H9 (cell line): ENCODE measurements at regions not wholly inside any gene's neighbourhood (a gene's known extent, or its start where the extent isn't known, plus 50 kb on each side); places are given as distances from the start of the nearest gene placed in this dataset.

Experiments
- DNase-seq: peaks from one replicate; pipeline ENCODE4 v3.0.0-alpha.2; 2017
- H2AFZ ChIP-seq: one replicate; pipeline ENCODE4 v1.6.1; 2013; ENCODE audit warnings: mild to moderate bottlenecking, low read length, control low read depth, moderate library complexity
- H2AK5ac ChIP-seq: 2 replicates; pipeline ENCODE4 v1.6.1; 2013; ENCODE audit warnings: low read length, control low read depth, mixed read lengths; ENCODE audit not compliant: insufficient read length
- H2BK120ac ChIP-seq: one replicate; pipeline ENCODE4 v1.6.1; 2013; ENCODE audit warnings: low read depth, mild to moderate bottlenecking, low read length, control low read depth, inconsistent platforms; ENCODE audit not compliant: poor library complexity, severe bottlenecking
- H2BK12ac ChIP-seq: 2 replicates; pipeline ENCODE4 v1.6.1; 2013; ENCODE audit warnings: low read length, control low read depth, mixed read lengths, low read depth; ENCODE audit not compliant: insufficient read length
- H2BK15ac ChIP-seq: 2 replicates; pipeline ENCODE4 v1.6.1; 2013; ENCODE audit warnings: low read depth, low read length, control low read depth
- H2BK20ac ChIP-seq: one replicate; pipeline ENCODE4 v1.6.1; 2013; ENCODE audit warnings: low read depth, mild to moderate bottlenecking, low read length, control low read depth, inconsistent platforms; ENCODE audit not compliant: poor library complexity, severe bottlenecking
- H2BK5ac ChIP-seq: 2 replicates; pipeline ENCODE4 v1.6.1; 2013; ENCODE audit warnings: low read length, control low read depth, mixed read lengths; ENCODE audit not compliant: insufficient read length
- H3K14ac ChIP-seq: 2 replicates; pipeline ENCODE4 v1.6.1; 2013; ENCODE audit warnings: low read length, control low read depth; ENCODE audit not compliant: insufficient read depth
- H3K18ac ChIP-seq: 2 replicates; pipeline ENCODE4 v1.6.1; 2013; ENCODE audit warnings: low read depth, mild to moderate bottlenecking, mixed read lengths, low read length, control low read depth; ENCODE audit not compliant: insufficient read length
- H3K23ac ChIP-seq: 2 replicates; pipeline ENCODE4 v1.6.1; 2013; ENCODE audit warnings: low read length, control low read depth, mixed read lengths, low read depth; ENCODE audit not compliant: insufficient read length
- H3K23me2 ChIP-seq: 2 replicates; pipeline ENCODE4 v1.6.1; 2013; ENCODE audit warnings: low read depth, mild to moderate bottlenecking, mixed read lengths, low read length, control low read depth; ENCODE audit not compliant: insufficient read length, poor library complexity, severe bottlenecking
- H3K27ac ChIP-seq: 2 replicates; pipeline ENCODE4 v1.5.1; 2013; ENCODE audit warnings: low read length, control low read depth, mixed read lengths, low read depth; ENCODE audit not compliant: insufficient read length
- H3K27me3 ChIP-seq: 2 replicates; pipeline ENCODE4 v1.6.1; 2013; ENCODE audit warnings: low read length, control low read depth, inconsistent platforms; ENCODE audit not compliant: insufficient read depth
- H3K4ac ChIP-seq: 2 replicates; pipeline ENCODE4 v1.6.1; 2013; ENCODE audit warnings: low read depth, mild to moderate bottlenecking, control low read depth, inconsistent platforms, low read length, moderate library complexity
- H3K4me1 ChIP-seq: 2 replicates; pipeline ENCODE4 v1.6.1; 2013; ENCODE audit warnings: low read length, control low read depth, inconsistent platforms; ENCODE audit not compliant: insufficient read depth
- H3K4me2 ChIP-seq: 2 replicates; pipeline ENCODE4 v1.6.1; 2013; ENCODE audit warnings: low read length, control low read depth, mixed read lengths; ENCODE audit not compliant: insufficient read length, insufficient read depth
- H3K56ac ChIP-seq: 2 replicates; pipeline ENCODE4 v1.6.1; 2013; ENCODE audit warnings: low read depth, mild to moderate bottlenecking, mixed read lengths, low read length, control low read depth; ENCODE audit not compliant: insufficient read length
- H3K79me1 ChIP-seq: 2 replicates; pipeline ENCODE4 v1.6.1; 2013; ENCODE audit warnings: low read depth, mild to moderate bottlenecking, moderate library complexity, low read length, control low read depth, inconsistent platforms; ENCODE audit not compliant: insufficient read depth, poor library complexity, severe bottlenecking
- H3K79me2 ChIP-seq: 2 replicates; pipeline ENCODE4 v1.6.1; 2013; ENCODE audit warnings: low read length, control low read depth, inconsistent platforms; ENCODE audit not compliant: insufficient read depth
- H3K9ac ChIP-seq: 2 replicates; pipeline ENCODE4 v1.6.1; 2013; ENCODE audit warnings: low read length, control low read depth, mixed read lengths; ENCODE audit not compliant: insufficient read length; ENCODE audit errors: extremely low read depth
- H3K9me3 ChIP-seq: one replicate; pipeline ENCODE4 v1.6.1; 2013; ENCODE audit warnings: low read depth, low read length, inconsistent platforms; ENCODE audit not compliant: control insufficient read depth
- H3T11ph ChIP-seq: one replicate; pipeline ENCODE4 v1.6.1; 2013; ENCODE audit warnings: mild to moderate bottlenecking, low read length, control low read depth, inconsistent platforms
- H4K20me1 ChIP-seq: one replicate; pipeline ENCODE4 v1.6.1; 2013; ENCODE audit not compliant: control insufficient read depth, insufficient read length, insufficient read depth
- H4K5ac ChIP-seq: 2 replicates; pipeline ENCODE4 v1.6.1; 2013; ENCODE audit warnings: low read depth, mild to moderate bottlenecking, mixed read lengths, low read length, control low read depth; ENCODE audit not compliant: insufficient read length
- H4K8ac ChIP-seq: replicated peaks from 2 replicates; pipeline ENCODE4 v1.6.1; 2013; ENCODE audit warnings: low read length, control low read depth, mixed read lengths, low read depth; ENCODE audit not compliant: insufficient read length
- H4K91ac ChIP-seq: 2 replicates; pipeline ENCODE4 v1.6.1; 2013; ENCODE audit warnings: low read depth, mild to moderate bottlenecking, moderate library complexity, mixed read lengths, low read length, control low read depth; ENCODE audit not compliant: insufficient read length
- H3K27ac Mint-ChIP-seq, 3 experiments: 2 replicates in 2 of 3; 3 replicates in 1 of 3; pipeline ENCODE4 v1.8.0; 2020 to 2021; ENCODE audit warnings: mixed read lengths in 3 of 3, mild to moderate bottlenecking in 1 of 3, moderate library complexity in 1 of 3
- H3K27me3 Mint-ChIP-seq: 2 replicates; pipeline ENCODE4 v1.8.0; 2021; ENCODE audit warnings: low read depth, mild to moderate bottlenecking, moderate library complexity, mixed read lengths
- H3K36me3 Mint-ChIP-seq, 3 experiments: 2 replicates in 2 of 3; 3 replicates in 1 of 3; pipeline ENCODE4 v1.8.0; 2020 to 2021; ENCODE audit warnings: low read depth in 3 of 3, mixed read lengths in 3 of 3; ENCODE audit not compliant: insufficient read depth in 1 of 3
- H3K4me1 Mint-ChIP-seq, 2 experiments: 2 replicates each; pipeline ENCODE4 v1.8.0; 2020; ENCODE audit warnings: mixed read lengths in 2 of 2
- H3K4me3 Mint-ChIP-seq, 2 experiments: 2 replicates in 1 of 2; 3 replicates in 1 of 2; pipeline ENCODE4 v1.8.0; 2020 to 2021; ENCODE audit warnings: mild to moderate bottlenecking in 2 of 2, mixed read lengths in 2 of 2, moderate library complexity in 1 of 2
- H3K9me3 Mint-ChIP-seq, 2 experiments: 2 replicates in 1 of 2; 3 replicates in 1 of 2; pipeline ENCODE4 v1.8.0; 2020; ENCODE audit warnings: mild to moderate bottlenecking in 2 of 2, mixed read lengths in 2 of 2, moderate library complexity in 1 of 2
- CTCF ChIP-seq: fragments of 200-600 bp; sonication (generic); conservative IDR thresholded peaks from 3 replicates; pipeline ENCODE4 v1.8.0; 2021; ENCODE audit warnings: antibody characterized with exemption, mild to moderate bottlenecking
- WGBS: extraction: QIAGEN DNeasy Blood & Tissue Kit; methylation state at CpG from one replicate; pipeline ENCODE4 v1.1.7; 2013; ENCODE audit warnings: missing lambda C conversion rate, low lambda C conversion rate, mixed read lengths; ENCODE audit not compliant: insufficient read length; ENCODE audit errors: extremely low coverage; 5-methylcytosine and 5-hydroxymethylcytosine counted together

GRCh38 chr11:127679816-127680545, 679.4 kb upstream of the KIRREL3 start:
- Mint-ChIP-seq H3K4me1 (peaks cover 7 to 9% of the 10 kb centered on the region in 2 experiments), H3K27ac (no peak overlapping the region), H3K27me3 (no peaks in the 10 kb centered on the region), H3K4me3 (no peak overlapping the region), H3K9me3 (no peaks in the 10 kb centered on the region), H3K36me3 (no peaks in the 10 kb centered on the region)
- TF ChIP-seq CTCF = no peak
- H4K5ac ChIP-seq = no peak overlapping the region
- no peak overlapping the region for H3K18ac ChIP-seq
- no peaks in the 10 kb centered on the region for H3K27me3 ChIP-seq
- no peaks in the 10 kb centered on the region for H3K23me2 ChIP-seq
- no peak overlapping the region for H2AK5ac ChIP-seq
- H2BK5ac ChIP-seq = no peak overlapping the region
- H2BK20ac ChIP-seq = no peak overlapping the region
- H3K79me2 ChIP-seq = no peaks in the 10 kb centered on the region
- no peaks in the 10 kb centered on the region for H3K79me1 ChIP-seq
- no peak overlapping the region for H3K23ac ChIP-seq
- WGBS = no CpG with 5 or more reads among the region's 8 CpGs
- no peak overlapping the region for H3T11ph ChIP-seq
- no peaks in the 10 kb centered on the region for H4K20me1 ChIP-seq
- H3K4ac ChIP-seq = no peak overlapping the region
- H3K27ac ChIP-seq = no peak overlapping the region
- no peak overlapping the region for H4K8ac ChIP-seq
- H3K9me3 ChIP-seq = no peaks in the 10 kb centered on the region
- H3K56ac ChIP-seq = no peak overlapping the region
- no peak overlapping the region for H3K9ac ChIP-seq
- DNase-seq = no peak
- no peak overlapping the region for H2BK12ac ChIP-seq
- H2BK120ac ChIP-seq = no peak overlapping the region
- H3K4me2 ChIP-seq = no peak overlapping the region
- no peak overlapping the region for H3K14ac ChIP-seq
- no peak overlapping the region for H4K91ac ChIP-seq
- H3K4me1 ChIP-seq = no peaks in the 10 kb centered on the region
- H2BK15ac ChIP-seq = no peak overlapping the region
- no peak overlapping the region for H2AFZ ChIP-seq
